ENCODE measurements at regions not wholly inside any gene's neighbourhood (a gene's known extent, or its start where the extent isn't known, plus 50 kb on each side); places are given as distances from the start of the nearest gene placed in this dataset.

- Histone ChIP-seq H3K79me2 (ENCODE audit: control insufficient read depth, insufficient read depth, low read length) (no peaks in the 10 kb centered on the region), H3K4me3 (ENCODE audit: control insufficient read depth in 2 of 3, extremely low read depth in 1 of 3, insufficient read depth in 2 of 3, low read depth in 1 of 3, low read length in 3 of 3) (no peak overlapping the region), H3K4me2 (ENCODE audit: control insufficient read depth, extremely low read depth, insufficient read depth, low read depth, low read length) (peak overlapping the region; percentile 12), H3K4me1 (ENCODE audit: control insufficient read depth, extremely low read depth, insufficient read depth, low read length) (peaks cover 31% of the 10 kb centered on the region), H4K20me1 (ENCODE audit: control insufficient read depth, extremely low read depth, insufficient read depth, low read length) (no peaks in the 10 kb centered on the region), H3K9me3 (ENCODE audit: control insufficient read depth, low read depth, low read length) (peaks cover 5% of the 10 kb centered on the region), H3K36me3 (ENCODE audit: control insufficient read depth in 2 of 2, extremely low read depth in 1 of 2, insufficient read depth in 2 of 2, low read length in 2 of 2) (no peaks in the 10 kb centered on the region), H3K9ac (ENCODE audit: control insufficient read depth, extremely low read depth, insufficient read depth, low read length) (no peak overlapping the region), H3K27me3 (ENCODE audit: control insufficient read depth, extremely low read depth, insufficient read depth, low read length) (no peaks in the 10 kb centered on the region), H3K9me1 (ENCODE audit: control insufficient read depth, extremely low read depth, insufficient read depth, low read length) (no peaks in the 10 kb centered on the region), H2AFZ (ENCODE audit: control insufficient read depth, low read length) (no peak overlapping the region), H3K27ac (ENCODE audit: control insufficient read depth, insufficient read depth, low read length) (peak overlapping the region; percentile 44)
- FAIRE-seq (peak; percentile 43), DNase-seq (ENCODE audit: low read depth, low spot score) (no peak)
- dilution Hi-C loops (cut with MboI; ENCODE audit: extremely low pct_ligation_motif_present, low sequenced_read_pairs) = no loop called here
- TF ChIP-seq CTCF (optimal IDR thresholded peaks at IDR 0.05 in 1 of 3, IDR thresholded peaks at IDR 0.05 in 1 of 3, conservative IDR thresholded peaks at IDR 0.05 in 1 of 3; ENCODE audit: extremely low read depth in 1 of 3, insufficient read depth in 2 of 3, low read length in 3 of 3) (no peak), EZH2 (IDR thresholded peaks at IDR 0.05; ENCODE audit: low read length) (no peak)
Measured at GRCh38 chr17:71899317-71899716, 221.5 kb upstream of the SOX9 start.

GRCh38 chr17:71900621-71901229 is 220.1 kb upstream of the SOX9 start:
- dilution Hi-C loops (cut with MboI; ENCODE audit: extremely low pct_ligation_motif_present, low sequenced_read_pairs) = no loop called here

More at GRCh38 chr17:71900621-71901229, 220.1 kb upstream of the SOX9 start:
- Histone ChIP-seq H3K79me2 (ENCODE audit: control insufficient read depth, insufficient read depth, low read length) (no peaks in the 10 kb centered on the region), H3K9ac (ENCODE audit: control insufficient read depth, extremely low read depth, insufficient read depth, low read length) (no peak overlapping the region), H3K4me1 (ENCODE audit: control insufficient read depth, extremely low read depth, insufficient read depth, low read length) (peaks cover 31% of the 10 kb centered on the region), H2AFZ (ENCODE audit: control insufficient read depth, low read length) (peak overlapping the region; percentile 58), H3K36me3 (ENCODE audit: control insufficient read depth in 2 of 2, extremely low read depth in 1 of 2, insufficient read depth in 2 of 2, low read length in 2 of 2) (no peaks in the 10 kb centered on the region), H4K20me1 (ENCODE audit: control insufficient read depth, extremely low read depth, insufficient read depth, low read length) (no peaks in the 10 kb centered on the region), H3K27me3 (ENCODE audit: control insufficient read depth, extremely low read depth, insufficient read depth, low read length) (no peaks in the 10 kb centered on the region), H3K4me2 (ENCODE audit: control insufficient read depth, extremely low read depth, insufficient read depth, low read depth, low read length) (peak overlapping the region; percentile 53), H3K9me1 (ENCODE audit: control insufficient read depth, extremely low read depth, insufficient read depth, low read length) (no peaks in the 10 kb centered on the region), H3K4me3 (ENCODE audit: control insufficient read depth in 2 of 3, extremely low read depth in 1 of 3, insufficient read depth in 2 of 3, low read depth in 1 of 3, low read length in 3 of 3) (no peak overlapping the region), H3K9me3 (ENCODE audit: control insufficient read depth, low read depth, low read length) (peaks cover 5% of the 10 kb centered on the region), H3K27ac (ENCODE audit: control insufficient read depth, insufficient read depth, low read length) (peak overlapping the region; percentile 79)
- FAIRE-seq = peak; percentile 95
- DNase-seq (ENCODE audit: low read depth, low spot score) = peak; percentile 79
- TF ChIP-seq EZH2 (IDR thresholded peaks at IDR 0.05; ENCODE audit: low read length) (no peak), CTCF (optimal IDR thresholded peaks at IDR 0.05 in 1 of 3, IDR thresholded peaks at IDR 0.05 in 1 of 3, conservative IDR thresholded peaks at IDR 0.05 in 1 of 3; ENCODE audit: extremely low read depth in 1 of 3, insufficient read depth in 2 of 3, low read length in 3 of 3) (no peak)

Data from keratinocyte (primary cell).